B cell (primary cell): ENCODE measurements at regions not wholly inside any gene's neighbourhood (a gene's known extent, or its start where the extent isn't known, plus 50 kb on each side); places are given as distances from the start of the nearest gene placed in this dataset.

ENCODE experiments used
- ATAC-seq: fragments of 200-7000 bp; cut with Tn5 transposase; one replicate; pipeline ENCODE4 v1.10.0; 2021; ENCODE audit warnings: low read depth, mild to moderate bottlenecking, moderate number of reproducible peaks, moderate library complexity
- CTCF ChIA-PET: fragments of 350-600 bp; sonication (Branson Sonifier 250); formaldehyde crosslinking; loops from one replicate; lab custom pipeline; 2021; ENCODE audit warnings: antibody characterized with exemption, inconsistent platforms; lab: Charles Lee
- POLR2A ChIA-PET: fragments of 350-600 bp; sonication (Branson Sonifier 250); formaldehyde crosslinking; loops from one replicate; lab custom pipeline; 2021; ENCODE audit warnings: antibody characterized with exemption; lab: Charles Lee
- DNase-seq: peaks from one replicate; pipeline ENCODE4 v3.0.0; 2013
- H2AFZ ChIP-seq: 2 replicates; pipeline ENCODE4 v1.6.1; 2012; ENCODE audit warnings: mild to moderate bottlenecking, low read depth, low read length; ENCODE audit not compliant: insufficient read depth, poor library complexity, severe bottlenecking
- H3K27ac ChIP-seq, 2 donors: 1 replicate in 1 of 2; 2 replicates in 1 of 2; pipeline ENCODE4 v1.5.1; 2012 to 2013; ENCODE audit warnings: low read length in 2 of 2, mild to moderate bottlenecking in 2 of 2, moderate library complexity in 1 of 2
- H3K27me3 ChIP-seq, 4 experiments: fragments of 200-600 bp in 1 of 4; sonication (generic) in 1 of 4; replicated peaks in 1 of 4; 1 replicate in 2 of 4; 2 replicates in 2 of 4; pipeline versions ENCODE4 v1.6.1 to v1.7.0; 2013 to 2016; ENCODE audit warnings: low read length in 3 of 4, mild to moderate bottlenecking in 2 of 4, mixed read lengths in 1 of 4, moderate library complexity in 1 of 4; ENCODE audit not compliant: insufficient read depth in 4 of 4, control insufficient read depth in 3 of 4; ENCODE audit errors: control extremely low read depth in 1 of 4
- H3K36me3 ChIP-seq, 2 experiments: replicated peaks in 1 of 2; 1 replicate in 1 of 2; 2 replicates in 1 of 2; pipeline versions ENCODE4 v1.6.1 to v1.7.1; 2013; ENCODE audit warnings: low read length in 1 of 2; ENCODE audit not compliant: insufficient read depth in 2 of 2, control insufficient read depth in 1 of 2; ENCODE audit errors: control extremely low read depth in 1 of 2, extremely low read depth in 1 of 2
- H3K4me1 ChIP-seq, 2 donors: fragments of 200-600 bp in 1 of 2; sonication (generic) in 1 of 2; 1 replicate in 1 of 2; 2 replicates in 1 of 2; pipeline versions ENCODE4 v1.5.1 to v1.6.1; 2013 to 2017; ENCODE audit warnings: low read length in 2 of 2; ENCODE audit not compliant: control insufficient read depth in 2 of 2, insufficient read depth in 2 of 2
- H3K4me2 ChIP-seq: replicated peaks from 2 replicates; pipeline ENCODE3; 2012; ENCODE audit warnings: mild to moderate bottlenecking, low read depth, low read length; ENCODE audit not compliant: poor library complexity, severe bottlenecking
- H3K4me3 ChIP-seq, 5 experiments: fragments of 200-600 bp in 1 of 5; sonication (generic) in 1 of 5; 1 replicate in 3 of 5; 2 replicates in 2 of 5; pipeline versions ENCODE4 v1.5.1 to v1.7.0; 2011 to 2016; ENCODE audit warnings: low read length in 4 of 5, mild to moderate bottlenecking in 4 of 5, low read depth in 2 of 5, control low read depth in 1 of 5, moderate library complexity in 1 of 5; ENCODE audit not compliant: insufficient read depth in 1 of 5; ENCODE audit errors: control extremely low read depth in 1 of 5, extremely low read depth in 1 of 5
- H3K79me2 ChIP-seq: fragments of 200-600 bp; sonication (generic); one replicate; pipeline ENCODE4 v1.6.0; 2016; ENCODE audit warnings: low read length; ENCODE audit not compliant: control insufficient read depth, insufficient read depth
- H3K9ac ChIP-seq: fragments of 200-600 bp; sonication (generic); 2 replicates; pipeline ENCODE4 v1.6.1; 2017; ENCODE audit warnings: mild to moderate bottlenecking, low read length, moderate library complexity
- H3K9me3 ChIP-seq, 3 donors: one replicate each; pipeline versions ENCODE4 v1.6.1 to v1.7.1; 2013; ENCODE audit warnings: low read length in 2 of 3; ENCODE audit not compliant: control insufficient read depth in 2 of 3, insufficient read depth in 1 of 3; ENCODE audit errors: control extremely low read depth in 1 of 3
- H4K20me1 ChIP-seq: 2 replicates; pipeline ENCODE4 v1.6.0; 2012; ENCODE audit warnings: mild to moderate bottlenecking, low read length; ENCODE audit not compliant: insufficient read depth, control insufficient read depth, poor library complexity, severe bottlenecking
- H3K27ac Mint-ChIP-seq: one replicate; pipeline ENCODE4 v1.8.0; 2021; ENCODE audit warnings: mixed read lengths
- H3K27me3 Mint-ChIP-seq: one replicate; pipeline ENCODE4 v1.8.0; 2021; ENCODE audit warnings: mixed read lengths
- H3K4me1 Mint-ChIP-seq: one replicate; pipeline ENCODE4 v1.8.0; 2021; ENCODE audit warnings: mixed read lengths
- H3K4me3 Mint-ChIP-seq: one replicate; pipeline ENCODE4 v1.8.0; 2021; ENCODE audit warnings: mixed read lengths
- H3K9me3 Mint-ChIP-seq: one replicate; pipeline ENCODE4 v1.8.0; 2022; ENCODE audit warnings: mixed read lengths; ENCODE audit not compliant: insufficient read depth
- EZH2 ChIP-seq: IDR thresholded peaks from 2 replicates; pipeline ENCODE4 v1.6.1; 2012; ENCODE audit warnings: borderline replicate concordance, low read depth, mild to moderate bottlenecking, moderate library complexity, low read length; ENCODE audit not compliant: insufficient read depth, poor library complexity, severe bottlenecking
- WGBS: methylation state at CpG from one replicate; pipeline ENCODE4 v1.1.5; 2013; ENCODE audit warnings: missing lambda C conversion rate; ENCODE audit not compliant: insufficient coverage; 5-methylcytosine and 5-hydroxymethylcytosine counted together
- intact Hi-C: fragments of 100-400 bp; cut with micrococcal nuclease; formaldehyde crosslinking; loops from one replicate; pipeline ENCODE4 v1.10.0; 2022
- TF ChIP-seq, protein P1 (sequence below): fragments of 200-600 bp; IDR thresholded peaks from one replicate; pipeline ENCODE4 v1.8.0; 2022; ENCODE audit warnings: antibody characterized with exemption, mild to moderate bottlenecking

DNA sequence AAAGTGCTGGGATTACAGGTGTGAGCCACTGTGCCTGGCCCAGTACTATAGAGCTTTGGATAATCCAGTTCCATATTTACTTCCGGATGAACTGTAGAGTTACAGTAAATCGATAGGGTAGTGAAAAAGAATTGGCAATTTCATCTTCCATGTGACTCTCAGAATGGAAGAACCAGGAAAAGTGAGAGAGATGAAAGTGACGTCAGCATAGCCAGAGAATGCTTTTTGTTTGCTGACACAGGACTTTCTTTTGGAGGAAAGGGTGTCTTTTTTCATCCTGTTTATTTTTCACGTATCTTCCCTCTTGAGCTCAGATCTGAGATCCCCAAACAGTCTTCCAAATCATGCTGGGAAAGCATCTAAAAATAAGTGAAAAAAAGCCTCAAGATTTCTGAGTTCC, 91.2 kb upstream of the KCNAB1 start:
- Histone ChIP-seq H3K4me1 (no peaks in the 10 kb centered on the region), H4K20me1 (no peaks in the 10 kb centered on the region), H3K4me2 (no peak overlapping the region), H3K4me3 (no peak overlapping the region), H3K9me3 (no peaks in the 10 kb centered on the region), H3K79me2 (no peaks in the 10 kb centered on the region), H3K9ac (no peak overlapping the region), H3K36me3 (no peaks in the 10 kb centered on the region), H3K27ac (no peak overlapping the region), H3K27me3 (no peaks in the 10 kb centered on the region), H2AFZ (no peak overlapping the region)
- Mint-ChIP-seq H3K27me3 (peaks cover 30% of the 10 kb centered on the region), H3K4me3 (no peak overlapping the region), H3K4me1 (no peaks in the 10 kb centered on the region), H3K27ac (no peak overlapping the region), H3K9me3 (no peaks in the 10 kb centered on the region)
- ChIA-PET POLR2A (no interaction called here), CTCF (no interaction called here)
- ATAC-seq (no peak), DNase-seq (no peak)
- TF ChIP-seq, protein P1, sequence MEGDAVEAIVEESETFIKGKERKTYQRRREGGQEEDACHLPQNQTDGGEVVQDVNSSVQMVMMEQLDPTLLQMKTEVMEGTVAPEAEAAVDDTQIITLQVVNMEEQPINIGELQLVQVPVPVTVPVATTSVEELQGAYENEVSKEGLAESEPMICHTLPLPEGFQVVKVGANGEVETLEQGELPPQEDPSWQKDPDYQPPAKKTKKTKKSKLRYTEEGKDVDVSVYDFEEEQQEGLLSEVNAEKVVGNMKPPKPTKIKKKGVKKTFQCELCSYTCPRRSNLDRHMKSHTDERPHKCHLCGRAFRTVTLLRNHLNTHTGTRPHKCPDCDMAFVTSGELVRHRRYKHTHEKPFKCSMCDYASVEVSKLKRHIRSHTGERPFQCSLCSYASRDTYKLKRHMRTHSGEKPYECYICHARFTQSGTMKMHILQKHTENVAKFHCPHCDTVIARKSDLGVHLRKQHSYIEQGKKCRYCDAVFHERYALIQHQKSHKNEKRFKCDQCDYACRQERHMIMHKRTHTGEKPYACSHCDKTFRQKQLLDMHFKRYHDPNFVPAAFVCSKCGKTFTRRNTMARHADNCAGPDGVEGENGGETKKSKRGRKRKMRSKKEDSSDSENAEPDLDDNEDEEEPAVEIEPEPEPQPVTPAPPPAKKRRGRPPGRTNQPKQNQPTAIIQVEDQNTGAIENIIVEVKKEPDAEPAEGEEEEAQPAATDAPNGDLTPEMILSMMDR: no peak
- no peak for TF ChIP-seq EZH2
- intact Hi-C loops: no loop called here
- 89% methylated on average over 2 of the region's 4 CpGs for WGBS

DNA sequence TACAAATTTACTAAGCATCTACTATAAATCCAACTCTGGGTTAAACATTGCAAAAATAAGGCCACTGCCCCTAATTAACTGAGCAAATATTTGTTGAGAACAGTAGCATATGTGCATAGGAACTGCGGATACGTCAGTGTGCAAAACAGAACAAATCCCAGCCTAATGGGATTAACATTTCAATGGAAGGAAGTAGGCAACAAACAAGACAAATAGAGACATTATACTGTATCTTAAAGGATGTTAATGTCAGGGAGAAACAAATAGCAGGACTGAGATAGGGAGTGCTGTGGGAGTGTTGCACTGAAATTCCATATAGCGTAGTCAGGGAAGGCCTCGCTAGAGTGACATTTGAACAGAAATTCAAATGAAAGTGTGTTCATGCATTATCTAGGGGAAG, 89.7 kb upstream of the KCNAB1 start:
- H3K27ac ChIP-seq: no peak overlapping the region
- no peaks in the 10 kb centered on the region for H3K4me1 ChIP-seq
- H3K9ac ChIP-seq: no peak overlapping the region
- no peak overlapping the region for H3K4me3 Mint-ChIP-seq
- H3K4me3 ChIP-seq: no peak overlapping the region
- no peaks in the 10 kb centered on the region for H4K20me1 ChIP-seq
- ATAC-seq (no peak), DNase-seq (no peak)
- no peak overlapping the region for H3K4me2 ChIP-seq
- ChIA-PET CTCF (interaction anchor here (0.6 kb wide), 1 partner anchor 13 kb away, joined by 5 read pairs; no protein-coding TSS in a partner anchor), POLR2A (no interaction called here)
- H3K9me3 Mint-ChIP-seq: no peaks in the 10 kb centered on the region
- no peaks in the 10 kb centered on the region for H3K27me3 ChIP-seq
- H2AFZ ChIP-seq: no peak overlapping the region
- H3K27me3 Mint-ChIP-seq: peaks cover 22% of the 10 kb centered on the region
- no peak for TF ChIP-seq EZH2
- TF ChIP-seq, protein P1: no peak
- no peaks in the 10 kb centered on the region for H3K36me3 ChIP-seq
- 100% methylated on average over 2 of the region's 4 CpGs for WGBS
- no peaks in the 10 kb centered on the region for H3K79me2 ChIP-seq
- no peak overlapping the region for H3K27ac Mint-ChIP-seq
- intact Hi-C loops: no loop called here
- no peaks in the 10 kb centered on the region for H3K9me3 ChIP-seq
- H3K4me1 Mint-ChIP-seq: no peaks in the 10 kb centered on the region
